ENCODE measurements at regions not wholly inside any gene's neighbourhood (a gene's known extent, or its start where the extent isn't known, plus 50 kb on each side); places are given as distances from the start of the nearest gene placed in this dataset.
"Not testable (repeated sequence)": the region's sequence is repeated elsewhere in the genome, so short reads cannot be mapped to it uniquely, and the experiment has no call there.

GRCh38 chr15:32316482-32316881, 86.6 kb downstream of the GOLGA8K start:
- not testable (repeated sequence) for TF ChIP-seq HDAC2 (CRISPR knock-in tag; IDR thresholded peaks at IDR 0.05); CREB1 (IDR thresholded peaks at IDR 0.05); CREB1 (CRISPR knock-in tag; IDR thresholded peaks at IDR 0.05); ZNF556 (CRISPR knock-in tag; IDR thresholded peaks at IDR 0.05; ENCODE audit: borderline replicate concordance); YY1 (IDR thresholded peaks at IDR 0.05; ENCODE audit: insufficient read depth, insufficient replicate concordance, low read depth, low read length); CTCF (CRISPR knock-in tag; IDR thresholded peaks at IDR 0.05); ZNF432 (CRISPR knock-in tag; IDR thresholded peaks at IDR 0.05; ENCODE audit: borderline replicate concordance); SMAD3 (CRISPR knock-in tag; IDR thresholded peaks at IDR 0.05); ZNF597 (CRISPR knock-in tag; IDR thresholded peaks at IDR 0.05); MXI1 (IDR thresholded peaks at IDR 0.05; ENCODE audit: borderline replicate concordance, low read depth, low read length); ZBTB49 (CRISPR knock-in tag; IDR thresholded peaks at IDR 0.05; ENCODE audit: borderline replicate concordance)
